ENCODE measurements at regions not wholly inside any gene's neighbourhood (a gene's known extent, or its start where the extent isn't known, plus 50 kb on each side); places are given as distances from the start of the nearest gene placed in this dataset.

- TF ChIP-seq, protein P1, sequence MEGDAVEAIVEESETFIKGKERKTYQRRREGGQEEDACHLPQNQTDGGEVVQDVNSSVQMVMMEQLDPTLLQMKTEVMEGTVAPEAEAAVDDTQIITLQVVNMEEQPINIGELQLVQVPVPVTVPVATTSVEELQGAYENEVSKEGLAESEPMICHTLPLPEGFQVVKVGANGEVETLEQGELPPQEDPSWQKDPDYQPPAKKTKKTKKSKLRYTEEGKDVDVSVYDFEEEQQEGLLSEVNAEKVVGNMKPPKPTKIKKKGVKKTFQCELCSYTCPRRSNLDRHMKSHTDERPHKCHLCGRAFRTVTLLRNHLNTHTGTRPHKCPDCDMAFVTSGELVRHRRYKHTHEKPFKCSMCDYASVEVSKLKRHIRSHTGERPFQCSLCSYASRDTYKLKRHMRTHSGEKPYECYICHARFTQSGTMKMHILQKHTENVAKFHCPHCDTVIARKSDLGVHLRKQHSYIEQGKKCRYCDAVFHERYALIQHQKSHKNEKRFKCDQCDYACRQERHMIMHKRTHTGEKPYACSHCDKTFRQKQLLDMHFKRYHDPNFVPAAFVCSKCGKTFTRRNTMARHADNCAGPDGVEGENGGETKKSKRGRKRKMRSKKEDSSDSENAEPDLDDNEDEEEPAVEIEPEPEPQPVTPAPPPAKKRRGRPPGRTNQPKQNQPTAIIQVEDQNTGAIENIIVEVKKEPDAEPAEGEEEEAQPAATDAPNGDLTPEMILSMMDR (IDR thresholded peaks at IDR 0.05) = no peak
- TF ChIP-seq POLR2AphosphoS5 (IDR thresholded peaks at IDR 0.05; ENCODE audit: insufficient read depth in 1 of 2, low read depth in 1 of 2) = no peak
- no peak for TF ChIP-seq POLR2A (IDR thresholded peaks at IDR 0.05)
Observed at GRCh38 chr20:22800129-22800528, 215.8 kb upstream of the FOXA2 start.
